Activated naive CD4-positive, alpha-beta T cell treated with anti-CD3 and anti-CD28 coated beads, Interleukin-2, amount 50 U/mL, for 72 hours (primary cell): ENCODE measurements at regions not wholly inside any gene's neighbourhood (a gene's known extent, or its start where the extent isn't known, plus 50 kb on each side); places are given as distances from the start of the nearest gene placed in this dataset.
A peak's percentile ranks its signal among the peaks of the same experiment; 100 is the strongest.

Source experiments
- ATAC-seq, 2 donors: fragments of 150-1000 bp; cut with Tn5 transposase; 2 replicates each; pipeline ENCODE4 v1.10.0; 2021; ENCODE audit warnings: mild to moderate bottlenecking in 2 of 2, moderate library complexity in 2 of 2
- DNase-seq, 2 donors: peaks; one replicate each; pipeline ENCODE4 v3.0.0; 2021 to 2022; ENCODE audit warnings: low spot score in 2 of 2
- H3K27ac Mint-ChIP-seq, 2 donors: one replicate each; pipeline ENCODE4 v1.8.0; 2022; ENCODE audit warnings: mild to moderate bottlenecking in 2 of 2, mixed read lengths in 2 of 2
- H3K36me3 Mint-ChIP-seq, 2 donors: one replicate each; pipeline ENCODE4 v1.8.0; 2022; ENCODE audit warnings: mixed read lengths in 2 of 2
- H3K9me3 Mint-ChIP-seq, 2 donors: one replicate each; pipeline ENCODE4 v1.8.0; 2022; ENCODE audit warnings: mixed read lengths in 2 of 2

- ATAC-seq (no peak), DNase-seq (no peak)
- Mint-ChIP-seq H3K9me3 (peaks cover 0 to 7% of the 10 kb centered on the region in 2 donors), H3K27ac (no peak overlapping the region), H3K36me3 (peaks cover 0 to 4% of the 10 kb centered on the region in 2 donors)
These were observed 204.7 kb downstream of the BARHL2 start for GRCh38 chr1:90512441-90512840.

DNA sequence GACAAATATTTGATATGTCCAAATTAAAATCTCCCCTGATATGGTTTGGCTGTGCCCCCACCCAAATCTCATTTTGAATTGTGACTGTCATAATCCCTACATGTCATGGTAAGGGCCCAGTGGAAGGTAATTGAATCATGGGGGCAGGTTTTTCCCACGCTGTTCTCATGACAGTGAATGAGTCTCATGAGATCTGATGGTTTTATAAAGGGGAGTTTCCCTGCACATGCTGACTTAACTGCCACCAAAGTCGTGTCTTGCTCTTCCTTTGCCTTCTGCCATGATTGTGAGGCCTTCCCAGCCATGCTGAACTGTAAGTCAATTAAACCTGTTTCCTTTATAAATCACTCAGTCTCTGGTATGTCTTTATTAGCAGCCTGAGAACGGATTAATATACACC is 207.0 kb downstream of the BARHL2 start:
- H3K9me3 Mint-ChIP-seq, result no peaks in the 10 kb centered on the region
- H3K36me3 Mint-ChIP-seq, result peaks cover 0 to 4% of the 10 kb centered on the region in 2 donors
- H3K27ac Mint-ChIP-seq, result no peak overlapping the region
- DNase-seq (no peak), ATAC-seq (no peak)

DNA sequence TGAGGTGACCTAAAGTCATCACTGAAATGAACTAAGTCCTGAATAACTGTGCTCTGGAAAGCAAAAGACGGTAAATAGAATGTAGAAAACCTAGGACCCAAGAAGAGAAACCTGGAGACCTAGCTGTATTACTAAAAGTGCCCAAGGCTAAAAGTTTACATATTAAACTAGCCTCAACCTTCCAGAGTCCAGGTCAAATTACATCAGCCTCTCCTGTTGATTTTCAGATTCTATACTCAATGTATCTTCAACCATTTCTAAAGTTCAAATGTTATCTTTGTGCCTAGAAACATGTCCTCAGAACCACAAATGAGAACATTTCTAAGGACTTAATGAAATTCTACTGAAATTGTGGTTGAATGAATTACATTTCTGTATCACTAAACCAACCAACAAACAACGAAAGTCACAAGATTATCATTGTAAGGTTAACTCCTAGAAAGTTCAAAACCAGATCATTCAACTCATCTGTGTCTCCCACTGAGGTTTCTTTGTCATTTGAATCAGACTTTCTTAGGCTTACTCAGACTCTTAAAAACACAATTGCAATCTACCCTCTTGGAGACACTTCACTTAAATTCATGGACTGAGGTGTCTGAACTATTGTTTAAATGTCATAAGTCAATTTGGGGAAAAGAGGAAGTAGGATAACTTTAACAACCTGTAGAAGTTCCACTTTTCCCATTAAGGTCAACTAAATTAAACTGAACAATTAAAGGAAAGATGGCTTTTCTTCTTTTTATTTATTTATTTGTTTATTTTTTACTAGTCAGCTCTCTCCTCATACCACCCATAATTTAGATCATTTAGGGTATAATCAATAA is 207.7 kb downstream of the BARHL2 start:
- no peak overlapping the region for H3K27ac Mint-ChIP-seq
- ATAC-seq, result peak in 1 of 2 donors; percentile 61
- peaks cover 0 to 4% of the 10 kb centered on the region in 2 donors for H3K36me3 Mint-ChIP-seq
- DNase-seq, result no peak
- H3K9me3 Mint-ChIP-seq, result no peaks in the 10 kb centered on the region

GRCh38 chr1:90508376-90509167 is 208.5 kb downstream of the BARHL2 start:
- DNase-seq (no peak), ATAC-seq (no peak)
- Mint-ChIP-seq H3K36me3 (peaks cover 0 to 2% of the 10 kb centered on the region in 2 donors), H3K27ac (no peak overlapping the region), H3K9me3 (no peaks in the 10 kb centered on the region)

DNA sequence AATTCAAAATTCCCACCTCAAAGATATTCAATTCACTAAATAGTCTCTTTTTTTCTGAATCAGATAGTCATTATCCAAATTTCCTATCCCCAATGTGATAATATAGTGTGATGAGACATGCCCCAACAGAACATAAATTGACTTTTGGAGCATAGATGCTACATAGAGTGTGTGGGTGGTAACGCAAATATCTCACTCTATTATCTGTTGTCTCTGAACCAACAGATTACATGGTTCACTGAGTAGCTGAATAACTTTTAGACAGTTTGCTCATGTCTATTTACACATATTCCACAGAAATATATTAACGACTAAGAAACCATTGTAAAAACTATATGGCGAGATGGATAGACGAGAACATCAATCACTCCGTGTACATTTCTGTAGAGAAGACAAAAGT is 209.9 kb downstream of the BARHL2 start:
- no peak for DNase-seq
- no peak for ATAC-seq
- Mint-ChIP-seq H3K36me3 (no peaks in the 10 kb centered on the region), H3K9me3 (no peaks in the 10 kb centered on the region), H3K27ac (no peak overlapping the region)

- no peak for DNase-seq
- H3K9me3 Mint-ChIP-seq, result no peaks in the 10 kb centered on the region
- H3K36me3 Mint-ChIP-seq, result no peaks in the 10 kb centered on the region
- no peak for ATAC-seq
- H3K27ac Mint-ChIP-seq, result no peak overlapping the region
These were observed 211.3 kb downstream of the BARHL2 start for GRCh38 chr1:90505806-90506205.

GRCh38 chr1:90504509-90504908 is 212.6 kb downstream of the BARHL2 start:
- no peaks in the 10 kb centered on the region for H3K9me3 Mint-ChIP-seq
- H3K27ac Mint-ChIP-seq, result no peak overlapping the region
- no peak for ATAC-seq

GRCh38 chr1:90502696-90503095 is 214.4 kb downstream of the BARHL2 start:
- Mint-ChIP-seq H3K9me3 (no peaks in the 10 kb centered on the region), H3K27ac (no peak overlapping the region), H3K36me3 (no peaks in the 10 kb centered on the region)
- ATAC-seq, result no peak
- no peak for DNase-seq

More at GRCh38 chr1:90504509-90504908, 212.6 kb downstream of the BARHL2 start:
- H3K36me3 Mint-ChIP-seq, result no peaks in the 10 kb centered on the region
- no peak for DNase-seq

DNA sequence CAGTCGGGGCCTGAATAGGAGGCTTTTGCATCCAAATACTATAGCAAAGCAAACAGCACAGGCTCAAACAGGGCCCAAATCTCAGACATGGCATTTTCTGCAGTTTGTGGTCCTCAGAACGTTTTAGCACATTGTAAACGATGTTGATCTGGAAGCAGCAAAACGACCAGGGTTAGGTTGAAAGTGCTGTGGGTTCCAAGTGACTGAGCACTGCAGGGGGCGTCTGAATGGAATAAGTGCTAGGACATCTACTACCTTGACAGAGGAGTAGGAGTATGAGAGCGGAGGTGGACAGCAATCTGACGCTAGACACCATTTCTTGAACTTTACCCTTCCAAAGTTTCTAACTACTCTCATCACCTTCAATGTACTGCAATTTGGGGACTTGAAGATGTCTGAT is 214.9 kb downstream of the BARHL2 start:
- Mint-ChIP-seq H3K36me3 (no peaks in the 10 kb centered on the region), H3K9me3 (no peaks in the 10 kb centered on the region), H3K27ac (no peak overlapping the region)
- DNase-seq (no peak), ATAC-seq (no peak)

GRCh38 chr1:90501281-90501680 is 215.8 kb downstream of the BARHL2 start:
- H3K27ac Mint-ChIP-seq, result no peak overlapping the region
- no peaks in the 10 kb centered on the region for H3K36me3 Mint-ChIP-seq
- DNase-seq, result no peak
- ATAC-seq, result no peak
- no peaks in the 10 kb centered on the region for H3K9me3 Mint-ChIP-seq

- no peak for DNase-seq
- no peaks in the 10 kb centered on the region for H3K36me3 Mint-ChIP-seq
- no peaks in the 10 kb centered on the region for H3K9me3 Mint-ChIP-seq
- no peak for ATAC-seq
- no peak overlapping the region for H3K27ac Mint-ChIP-seq
These were observed 222.3 kb downstream of the BARHL2 start for GRCh38 chr1:90494748-90495282.

DNA sequence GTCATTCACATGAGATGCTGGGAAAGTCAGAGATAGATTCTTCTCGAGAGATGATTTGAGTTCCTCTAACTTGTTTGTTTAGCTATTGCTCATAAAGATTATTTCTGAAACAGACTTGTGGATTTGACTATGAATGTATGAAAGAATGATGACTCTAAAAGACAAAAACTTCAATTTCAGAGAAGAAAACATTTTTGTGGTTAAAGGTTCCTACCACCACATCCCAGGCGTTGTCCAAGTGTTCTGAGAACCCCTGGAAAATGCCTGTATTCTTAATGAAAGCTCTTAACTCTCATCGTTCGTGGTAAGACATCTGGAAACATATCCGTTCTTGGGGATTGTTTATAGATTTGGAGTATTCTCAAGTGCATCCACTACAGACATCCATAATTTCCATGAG is 228.7 kb downstream of the BARHL2 start:
- Mint-ChIP-seq H3K27ac (no peak overlapping the region), H3K36me3 (no peaks in the 10 kb centered on the region), H3K9me3 (no peaks in the 10 kb centered on the region)
- ATAC-seq, result no peak
- no peak for DNase-seq

DNA sequence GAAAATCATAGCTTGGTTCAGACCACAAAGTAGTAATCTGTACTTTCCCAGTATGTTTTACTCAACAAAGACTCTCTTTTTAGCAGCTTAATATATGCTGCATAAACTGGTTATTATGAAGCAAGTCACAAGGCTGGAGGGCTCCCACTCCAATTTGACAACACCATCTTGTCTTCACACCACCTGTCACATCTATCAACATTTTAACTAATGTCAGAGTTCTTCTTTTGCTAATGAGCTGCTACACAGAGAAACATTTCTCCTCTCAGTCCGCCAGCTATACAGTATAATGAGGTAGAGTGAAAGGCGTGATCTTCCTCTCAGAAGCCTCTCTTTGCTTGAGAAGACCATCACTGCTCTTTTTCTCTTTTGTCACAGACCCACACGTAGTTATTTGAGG is 230.1 kb downstream of the BARHL2 start:
- DNase-seq (no peak), ATAC-seq (no peak)
- no peak overlapping the region for H3K27ac Mint-ChIP-seq

GRCh38 chr1:90486134-90486824 is 230.8 kb downstream of the BARHL2 start:
- Mint-ChIP-seq H3K9me3 (no peaks in the 10 kb centered on the region), H3K27ac (no peak overlapping the region), H3K36me3 (no peaks in the 10 kb centered on the region)
- ATAC-seq, result no peak
- DNase-seq, result no peak

More for the DNA sequence above, 230.1 kb downstream of the BARHL2 start:
- Mint-ChIP-seq H3K9me3 (no peaks in the 10 kb centered on the region), H3K36me3 (no peaks in the 10 kb centered on the region)

- no peak for ATAC-seq
- Mint-ChIP-seq H3K36me3 (no peaks in the 10 kb centered on the region), H3K9me3 (no peaks in the 10 kb centered on the region), H3K27ac (no peak overlapping the region)
- DNase-seq, result no peak
These were observed 236.7 kb downstream of the BARHL2 start for GRCh38 chr1:90480271-90480835.

DNA sequence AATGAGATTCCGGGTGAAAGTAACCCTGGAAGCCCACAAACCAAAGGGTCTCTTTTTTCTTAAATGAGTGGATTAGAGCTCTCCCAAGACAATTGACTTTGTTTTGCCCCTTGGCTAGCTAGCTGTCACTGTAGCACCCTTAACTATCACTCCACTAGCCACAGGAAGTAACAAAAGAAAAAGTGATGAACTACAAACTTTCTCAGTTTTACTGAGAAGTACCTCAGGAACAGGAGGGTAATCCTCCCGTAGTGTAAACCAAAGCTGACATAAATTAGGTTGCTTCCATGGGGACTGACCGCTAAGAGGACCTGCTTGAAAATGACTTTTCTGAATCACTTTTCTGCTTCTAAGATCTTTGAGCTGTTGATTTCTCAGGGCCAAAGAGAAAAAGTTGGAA is 240.1 kb downstream of the BARHL2 start:
- H3K36me3 Mint-ChIP-seq, result no peaks in the 10 kb centered on the region
- no peaks in the 10 kb centered on the region for H3K9me3 Mint-ChIP-seq
- DNase-seq (no peak), ATAC-seq (no peak)
- H3K27ac Mint-ChIP-seq, result no peak overlapping the region

- Mint-ChIP-seq H3K27ac (no peak overlapping the region), H3K9me3 (no peaks in the 10 kb centered on the region), H3K36me3 (no peaks in the 10 kb centered on the region)
- ATAC-seq (no peak), DNase-seq (no peak)
These were observed 240.7 kb downstream of the BARHL2 start for GRCh38 chr1:90476411-90476810.
